RCC 7860 (cell line): ENCODE measurements at regions not wholly inside any gene's neighbourhood (a gene's known extent, or its start where the extent isn't known, plus 50 kb on each side); places are given as distances from the start of the nearest gene placed in this dataset.
A peak's percentile ranks its signal among the peaks of the same experiment; 100 is the strongest.

Source experiments
- DNase-seq: peaks from one replicate; pipeline ENCODE4 v3.0.0-alpha.2; 2015; ENCODE audit warnings: low spot score
- FAIRE-seq: peaks from 2 replicates; lab custom pipeline; 2012; peaks lifted over from hg19 to GRCh38; lab: Jason Lieb, UNC

DNA sequence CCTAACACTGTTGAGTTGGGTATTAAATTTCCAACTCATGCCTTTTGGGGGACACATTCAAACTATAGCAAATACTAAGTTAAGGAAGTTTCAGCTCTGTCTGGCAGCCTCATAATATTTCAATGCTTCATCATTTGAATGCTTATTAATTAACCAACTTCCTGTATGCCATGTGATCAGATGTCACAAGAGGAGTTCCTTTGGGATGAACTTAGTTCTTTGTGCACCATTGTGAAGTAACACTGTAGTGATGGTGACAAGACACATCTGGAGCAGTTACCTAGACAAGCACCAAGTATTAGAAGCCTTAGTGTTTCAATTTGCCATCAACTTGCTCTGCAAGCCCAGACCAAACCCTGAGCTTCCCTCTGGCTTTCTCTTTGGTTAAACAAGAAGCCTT, 90.7 kb upstream of the IL12B start:
- FAIRE-seq = no peak
- DNase-seq = no peak

DNA sequence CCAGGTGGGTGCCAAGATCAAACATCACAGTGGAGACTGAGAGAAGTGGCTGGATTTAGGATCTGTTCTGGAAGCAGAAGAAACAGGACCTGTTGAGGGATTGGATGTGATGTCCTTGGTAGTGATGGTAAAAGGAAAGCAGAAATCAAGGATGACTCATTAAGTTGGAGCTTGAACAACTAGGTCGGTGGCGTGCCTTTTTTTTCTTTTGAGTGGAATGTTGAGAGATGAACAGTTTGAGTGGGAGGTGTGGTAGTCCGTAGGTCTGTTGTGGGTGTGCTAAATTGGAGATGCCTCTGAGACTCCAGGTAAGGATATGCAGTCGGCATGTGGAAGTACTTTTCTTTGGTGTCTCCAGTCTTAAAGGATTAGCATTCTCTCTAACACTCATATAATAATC, 92.1 kb upstream of the IL12B start:
- DNase-seq (no peak), FAIRE-seq (no peak)

DNA sequence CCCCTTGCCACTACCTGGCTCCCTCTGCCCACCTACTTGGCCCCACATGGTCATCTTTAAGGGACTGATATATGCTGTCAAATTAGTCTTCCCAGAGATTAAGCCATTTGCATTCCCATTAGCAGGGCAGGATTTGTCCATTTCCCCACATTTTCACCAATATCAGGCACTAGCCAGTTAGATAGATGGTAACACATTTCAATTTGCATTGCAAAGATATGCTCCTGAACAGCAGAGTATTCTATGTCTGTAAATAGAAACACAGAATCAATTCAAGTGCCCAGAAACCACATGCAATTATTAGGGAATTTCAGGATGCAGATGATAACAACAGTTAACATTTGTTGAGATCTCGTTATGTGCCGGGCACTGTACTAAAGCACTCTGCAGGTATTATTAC, 92.6 kb upstream of the IL12B start:
- DNase-seq (no peak), FAIRE-seq (no peak)

- no peak for FAIRE-seq
- DNase-seq = no peak
Observed at GRCh38 chr5:159424123-159424522, 93.8 kb upstream of the IL12B start.

GRCh38 chr5:159426694-159427093, 96.4 kb upstream of the IL12B start:
- no peak for DNase-seq
- FAIRE-seq = no peak

GRCh38 chr5:159427180-159428012, 97.1 kb upstream of the IL12B start:
- no peak for FAIRE-seq
- DNase-seq = no peak

DNA sequence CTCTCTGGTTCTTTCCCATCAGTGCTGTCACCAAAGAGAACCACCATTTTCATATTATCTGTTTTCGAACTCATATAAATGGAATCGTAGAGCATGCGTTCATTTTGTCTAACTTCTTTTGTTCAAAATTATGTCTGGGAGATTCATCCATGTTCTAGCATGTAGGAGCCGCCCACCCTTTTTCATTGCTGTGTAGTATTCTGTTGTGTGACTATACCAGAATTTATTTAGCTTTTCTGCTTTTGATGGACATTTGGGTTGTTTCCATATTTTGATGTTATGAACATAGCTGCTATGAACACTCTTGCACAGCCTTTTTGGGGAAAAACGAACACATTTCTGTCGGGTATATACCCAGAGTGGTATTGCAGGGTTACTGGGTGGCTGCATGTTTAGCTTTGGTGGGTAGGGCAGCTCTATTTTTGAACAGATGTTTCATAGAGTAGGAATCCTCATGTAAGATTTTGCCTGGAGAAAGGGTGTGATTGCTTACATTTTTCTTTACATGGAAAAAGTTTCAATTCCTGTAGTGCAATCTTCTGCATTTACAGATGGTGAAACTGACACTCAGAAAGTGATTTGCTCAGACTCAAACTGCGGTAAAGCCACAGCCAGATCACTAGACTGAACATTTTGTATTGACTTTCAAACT, 100.2 kb upstream of the IL12B start:
- FAIRE-seq = no peak
- DNase-seq = no peak

- DNase-seq (no peak), FAIRE-seq (no peak)
Observed at GRCh38 chr5:159435855-159436254, 105.6 kb upstream of the IL12B start.

DNA sequence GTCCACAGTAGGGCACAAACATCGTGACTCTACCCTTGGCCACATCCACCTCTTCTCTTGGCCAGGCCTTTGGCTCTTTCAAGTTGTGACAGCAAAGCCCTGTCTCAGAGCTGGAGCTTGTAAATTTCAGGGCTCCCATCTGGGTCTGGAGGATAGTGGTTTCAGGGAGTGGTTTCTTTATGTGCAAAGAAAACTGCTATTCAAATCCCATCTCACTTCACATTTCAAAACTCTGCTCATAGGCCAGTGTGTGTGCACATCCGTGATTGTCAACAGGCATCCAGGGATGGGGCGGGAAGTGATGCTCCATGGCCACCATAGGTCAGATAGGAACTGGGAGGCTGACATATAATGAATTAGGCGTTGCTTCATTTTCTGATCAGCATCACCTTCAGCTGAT, 107.8 kb upstream of the IL12B start:
- FAIRE-seq = no peak
- DNase-seq = no peak

GRCh38 chr5:159439002-159439401, 108.7 kb upstream of the IL12B start:
- DNase-seq = no peak
- no peak for FAIRE-seq

DNA sequence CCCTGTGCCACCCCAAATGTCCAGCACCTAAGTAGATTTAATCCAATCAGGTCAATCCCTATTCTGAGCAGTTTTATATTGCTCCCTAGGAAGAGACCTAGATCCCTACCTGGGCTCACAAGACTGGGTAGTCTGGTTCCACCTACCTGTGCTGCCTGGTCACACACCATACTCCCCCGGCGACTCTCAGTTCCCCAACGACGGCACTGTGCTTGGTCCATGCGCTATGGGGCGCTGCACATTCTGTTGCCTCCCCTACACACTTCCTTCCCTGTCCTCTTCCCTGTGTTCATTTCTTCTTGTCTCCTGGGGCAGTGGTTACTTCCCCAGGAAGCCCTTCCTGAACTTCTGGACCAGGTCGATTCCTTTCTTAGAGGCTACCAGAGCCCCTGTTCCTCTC, 109.9 kb upstream of the IL12B start:
- DNase-seq = no peak
- no peak for FAIRE-seq

DNA sequence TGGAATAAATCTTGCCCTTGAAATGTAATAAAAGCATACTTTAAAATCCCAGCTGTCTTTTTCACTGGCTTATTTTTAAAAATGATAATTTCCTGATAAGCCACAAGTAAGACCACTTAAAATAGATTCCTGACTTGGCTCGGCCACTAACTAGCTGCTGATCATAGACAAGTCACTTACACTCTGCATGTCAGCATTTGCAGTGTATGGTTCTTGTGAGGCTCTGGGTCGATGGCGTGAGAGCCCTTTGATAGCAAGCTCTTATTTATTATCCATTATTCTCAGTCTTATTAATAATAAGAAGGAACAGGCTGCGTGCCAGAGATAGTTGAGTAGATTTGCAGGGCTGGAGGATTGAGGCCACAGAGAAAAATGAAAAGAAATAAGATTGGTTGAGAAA, 110.7 kb upstream of the IL12B start:
- DNase-seq = no peak

GRCh38 chr5:159441441-159441840, 111.2 kb upstream of the IL12B start:
- DNase-seq (no peak), FAIRE-seq (no peak)

More for the DNA sequence above, 110.7 kb upstream of the IL12B start:
- no peak for FAIRE-seq

DNA sequence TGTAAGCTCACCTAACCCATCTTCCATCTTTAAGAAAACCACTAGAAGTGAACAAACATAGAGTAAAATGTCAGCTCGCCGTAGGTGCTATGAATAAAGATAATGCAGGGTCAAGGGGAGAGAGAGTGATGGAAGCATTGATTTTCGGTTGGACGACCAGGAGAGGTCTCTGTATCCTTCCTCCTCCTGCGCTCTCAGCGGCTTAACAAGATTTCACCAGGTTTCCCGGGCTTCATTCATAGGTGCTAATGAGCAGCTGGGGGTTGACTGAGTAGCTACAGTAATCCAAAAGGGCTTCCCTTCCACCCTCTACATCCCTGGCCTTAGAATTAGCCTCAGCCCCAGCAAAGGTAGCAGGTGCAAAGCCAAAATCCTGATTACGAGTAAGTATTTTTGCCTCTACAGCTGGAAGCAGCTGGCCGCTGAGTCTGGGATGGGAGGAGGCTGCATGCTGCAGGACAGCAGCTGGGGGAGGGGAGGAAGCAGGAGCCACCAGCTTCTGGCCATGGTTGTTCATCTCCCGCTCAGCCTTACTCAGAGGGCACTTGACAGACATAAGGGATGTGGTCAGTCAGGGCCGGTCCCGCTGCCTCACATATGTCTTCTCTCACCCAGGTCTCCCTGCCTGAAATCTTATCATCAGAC, 112.0 kb upstream of the IL12B start:
- DNase-seq = no peak
- no peak for FAIRE-seq

DNA sequence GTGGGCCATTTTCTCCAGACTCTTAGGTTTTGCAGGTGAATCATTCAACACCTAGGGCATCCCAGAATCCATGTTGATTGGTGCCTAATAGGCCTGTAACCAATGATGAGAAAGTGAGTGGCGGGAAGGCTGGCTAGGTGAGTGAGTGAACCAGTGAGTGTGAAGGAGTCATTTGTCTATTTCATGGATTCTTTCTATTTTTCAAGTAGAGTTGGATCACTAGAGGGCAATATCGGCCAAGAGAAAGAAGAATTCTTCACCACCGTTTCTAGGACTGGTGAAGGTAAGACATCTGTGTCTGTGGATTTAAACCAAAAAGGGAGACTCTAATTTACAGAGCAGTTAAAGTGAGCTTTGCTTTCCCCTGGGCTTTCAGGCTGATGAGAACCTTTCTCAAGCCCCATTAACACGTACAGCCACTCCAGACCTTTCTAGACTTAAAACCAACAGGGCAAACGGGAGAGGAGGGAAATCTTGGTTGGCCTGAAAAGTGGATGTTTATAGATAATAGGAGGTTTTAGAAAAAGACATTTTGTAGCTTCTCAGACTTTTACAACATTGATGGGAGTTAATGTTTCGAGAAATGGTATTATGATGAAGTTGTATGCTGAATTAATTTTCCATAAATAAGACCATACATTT, 114.3 kb upstream of the IL12B start:
- peak; percentile 48 for DNase-seq
- peak; percentile 22 for FAIRE-seq

DNA sequence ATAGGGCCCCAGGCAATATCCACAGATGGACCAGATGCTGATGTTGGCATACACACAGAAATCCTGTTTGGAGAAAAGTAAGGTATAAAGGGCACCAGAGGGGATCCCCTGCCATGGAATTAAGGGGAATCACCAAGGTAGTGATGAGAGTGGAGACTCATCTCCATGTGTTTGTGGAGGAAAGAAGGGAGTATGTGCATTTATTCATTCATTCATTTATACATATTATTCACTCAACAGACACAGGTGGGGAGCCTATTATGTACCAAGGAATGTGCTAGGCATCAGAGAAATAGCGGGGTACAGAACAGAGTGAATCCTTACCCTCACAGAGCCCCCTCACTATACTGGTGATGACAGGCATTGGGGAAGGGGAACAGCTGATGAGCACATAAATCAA, 116.8 kb upstream of the IL12B start:
- FAIRE-seq (no peak), DNase-seq (no peak)

DNA sequence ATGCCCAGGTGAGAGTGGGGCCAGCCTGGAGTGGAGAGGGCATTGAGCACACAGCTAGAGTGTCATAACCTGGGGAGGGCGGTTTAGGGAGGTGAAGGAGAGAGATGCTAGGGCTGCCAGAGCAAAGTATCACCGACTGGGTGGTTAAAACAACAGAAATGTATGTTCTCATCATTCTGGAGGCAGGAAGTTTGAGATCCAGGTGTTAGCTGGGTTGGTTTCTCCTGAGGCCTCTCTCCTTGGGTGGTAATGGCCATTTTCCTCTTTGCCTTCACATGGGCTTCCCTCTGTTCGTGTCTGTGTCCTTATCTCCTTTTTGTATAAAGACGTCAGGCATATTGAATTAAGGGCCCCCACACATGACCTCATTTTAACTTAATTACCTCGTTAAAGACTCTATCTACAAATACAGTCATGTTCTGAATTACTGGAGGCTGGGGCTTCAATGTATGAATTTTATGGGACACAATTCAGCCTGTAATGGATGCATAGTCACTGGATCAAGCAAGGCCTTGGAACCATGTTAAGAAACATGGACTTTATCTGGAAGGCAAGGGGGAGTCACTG, 118.6 kb upstream of the IL12B start:
- no peak for FAIRE-seq
- no peak for DNase-seq

DNA sequence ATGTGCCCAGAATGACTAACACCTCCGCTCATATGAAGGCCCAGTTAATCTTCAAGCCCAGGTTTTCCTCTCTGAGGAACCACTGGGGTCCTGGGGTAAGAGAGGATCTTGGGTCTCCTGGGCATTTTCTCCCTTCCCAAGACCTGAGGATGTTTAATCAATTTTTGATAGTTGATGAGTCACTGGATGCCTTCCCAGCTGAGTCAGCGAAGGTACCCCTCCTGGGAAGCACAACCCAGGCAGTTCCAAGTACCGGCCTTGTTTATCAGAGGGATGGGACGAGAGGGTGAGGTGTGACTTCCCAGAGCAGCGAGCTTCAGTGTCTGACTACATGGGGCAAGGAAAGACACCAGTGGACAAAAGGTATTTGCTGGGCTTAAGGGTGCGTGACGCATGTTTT, 119.6 kb upstream of the IL12B start:
- peak; percentile 67 for FAIRE-seq
- peak; percentile 72 for DNase-seq

- no peak for FAIRE-seq
- DNase-seq = no peak
Observed at GRCh38 chr5:159450417-159450816, 120.1 kb upstream of the IL12B start.

DNA sequence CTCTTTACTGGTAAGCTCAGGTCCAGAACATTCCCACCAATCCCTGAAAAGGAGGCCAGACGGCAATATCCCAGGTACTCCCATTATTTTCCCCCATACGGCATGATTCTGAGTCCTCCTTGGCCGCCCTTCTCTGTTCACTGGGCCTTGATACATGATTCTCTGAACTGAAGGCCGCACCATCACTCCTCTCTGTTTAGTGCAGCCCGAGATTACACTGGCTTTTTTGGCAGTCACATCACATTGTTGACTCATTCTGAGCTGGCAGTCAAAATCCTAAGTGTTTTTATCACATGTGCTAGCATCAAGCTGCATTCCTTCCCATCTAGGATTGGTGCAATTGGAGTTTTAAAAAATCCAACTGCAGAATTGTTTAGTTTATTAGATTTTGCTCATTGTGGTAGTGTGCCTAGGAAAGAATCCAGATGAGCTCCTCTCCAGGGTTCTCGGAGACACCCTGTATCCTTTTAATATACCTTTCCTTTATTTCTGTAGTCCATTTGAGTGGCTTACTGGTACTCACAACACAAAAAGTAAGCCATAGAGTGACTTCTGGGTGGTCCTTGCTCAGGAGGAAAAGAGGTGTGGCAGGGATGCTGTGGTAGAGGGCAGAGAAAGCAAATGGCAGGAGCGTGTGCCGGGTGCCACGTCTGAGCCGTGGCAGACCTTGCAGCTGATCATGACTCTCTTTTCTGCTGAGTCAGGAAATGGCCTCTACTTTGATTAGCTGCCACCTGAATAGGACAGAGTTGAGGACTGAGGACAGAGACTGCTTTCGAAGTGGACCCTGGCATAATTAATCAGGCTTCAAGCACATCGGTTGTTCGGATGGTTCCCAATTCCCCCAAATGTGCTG, 121.1 kb upstream of the IL12B start:
- FAIRE-seq (peak; percentile 92), DNase-seq (peak; percentile 81)
